ENCODE measurements at regions not wholly inside any gene's neighbourhood (a gene's known extent, or its start where the extent isn't known, plus 50 kb on each side); places are given as distances from the start of the nearest gene placed in this dataset.

DNA sequence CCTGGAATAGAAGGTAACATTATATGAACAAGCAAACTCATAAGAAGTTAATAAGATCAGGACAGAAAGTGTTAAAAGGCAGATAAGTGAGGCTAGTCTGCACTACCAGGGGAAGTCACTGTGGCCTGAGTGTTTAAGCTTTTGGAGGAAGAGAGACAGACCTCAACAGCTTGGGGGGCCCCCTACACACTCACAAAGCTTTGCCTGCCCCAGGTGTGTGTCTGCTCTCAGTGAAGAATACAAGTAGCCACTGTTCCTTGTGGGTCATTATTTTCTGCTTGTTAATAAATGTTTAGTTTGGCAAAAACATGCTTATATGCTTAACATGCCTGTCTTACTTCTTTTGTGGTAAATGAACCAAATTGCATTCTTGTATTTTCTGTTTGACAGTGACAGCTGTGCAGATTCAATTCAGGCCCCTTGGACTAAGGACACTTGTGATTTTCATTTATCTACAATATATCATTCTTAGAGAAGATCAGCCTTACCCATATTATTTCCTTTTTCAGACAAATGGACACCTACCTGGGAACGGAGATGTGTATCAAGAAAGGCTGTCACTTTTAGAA lies 50.7 kb upstream of the C12orf71 start:
- intact Hi-C loops (cut with micrococcal nuclease), result no loop called here
- Histone ChIP-seq H3K4me2 (ENCODE audit: low read length) (no peak overlapping the region), H3K27ac (ENCODE audit: low read depth, low read length) (no peak overlapping the region), H3K4me3 (replicated peaks in 1 of 2; ENCODE audit: low read depth in 1 of 2, low read length in 2 of 2) (no peak overlapping the region), H3K9ac (ENCODE audit: low read length) (no peak overlapping the region), H3K79me2 (ENCODE audit: insufficient read depth, low read length) (no peaks in the 10 kb centered on the region), H3K9me3 (ENCODE audit: control insufficient read depth in 1 of 2, insufficient read depth in 1 of 2, low read depth in 1 of 2, low read length in 2 of 2) (no peaks in the 10 kb centered on the region), H3K36me3 (ENCODE audit: control insufficient read depth in 1 of 2, insufficient read depth in 2 of 2, low read length in 2 of 2) (no peaks in the 10 kb centered on the region), H4K20me1 (ENCODE audit: insufficient read depth) (no peaks in the 10 kb centered on the region), H3K4me1 (ENCODE audit: control insufficient read depth in 1 of 2, insufficient read depth in 2 of 2, low read length in 2 of 2) (no peaks in the 10 kb centered on the region), H2AFZ (ENCODE audit: low read depth, low read length, poor library complexity, severe bottlenecking) (no peak overlapping the region), H3K9me2 (ENCODE audit: insufficient read depth) (no peaks in the 10 kb centered on the region), H3K27me3 (ENCODE audit: insufficient read depth, low read length) (no peaks in the 10 kb centered on the region)
- CTCF ChIA-PET, result no interaction called here
- no TSS peak for BruUV-seq (replicated peaks)
- POLR2A ChIA-PET, result no interaction called here
- RAD21 ChIA-PET (ENCODE audit: low non-redundant PET in 1 of 2, low total read pairs in 2 of 2, uncharacterized antibody in 2 of 2, unreplicated experiment in 2 of 2), result no interaction called here
- DNase-seq (ENCODE audit: low read depth, low spot score) (no peak), ATAC-seq (no peak)
- TF ChIP-seq SP1 (IDR thresholded peaks at IDR 0.05; ENCODE audit: low read depth) (no peak), ATF3 (IDR thresholded peaks at IDR 0.05) (no peak), POLR2A (IDR thresholded peaks at IDR 0.05; ENCODE audit: borderline replicate concordance, extremely low read depth, insufficient read depth, insufficient read length) (no peak), ZBTB33 (IDR thresholded peaks at IDR 0.05; ENCODE audit: extremely low read depth, insufficient replicate concordance, low read length) (no peak), CBX3 (IDR thresholded peaks at IDR 0.05; ENCODE audit: low read depth) (no peak), CEBPB (IDR thresholded peaks at IDR 0.05; ENCODE audit: low read depth) (no peak)
- TF ChIP-seq, protein P1, sequence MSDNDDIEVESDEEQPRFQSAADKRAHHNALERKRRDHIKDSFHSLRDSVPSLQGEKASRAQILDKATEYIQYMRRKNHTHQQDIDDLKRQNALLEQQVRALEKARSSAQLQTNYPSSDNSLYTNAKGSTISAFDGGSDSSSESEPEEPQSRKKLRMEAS (IDR thresholded peaks at IDR 0.05), result no peak
- TF ChIP-seq, protein P2, sequence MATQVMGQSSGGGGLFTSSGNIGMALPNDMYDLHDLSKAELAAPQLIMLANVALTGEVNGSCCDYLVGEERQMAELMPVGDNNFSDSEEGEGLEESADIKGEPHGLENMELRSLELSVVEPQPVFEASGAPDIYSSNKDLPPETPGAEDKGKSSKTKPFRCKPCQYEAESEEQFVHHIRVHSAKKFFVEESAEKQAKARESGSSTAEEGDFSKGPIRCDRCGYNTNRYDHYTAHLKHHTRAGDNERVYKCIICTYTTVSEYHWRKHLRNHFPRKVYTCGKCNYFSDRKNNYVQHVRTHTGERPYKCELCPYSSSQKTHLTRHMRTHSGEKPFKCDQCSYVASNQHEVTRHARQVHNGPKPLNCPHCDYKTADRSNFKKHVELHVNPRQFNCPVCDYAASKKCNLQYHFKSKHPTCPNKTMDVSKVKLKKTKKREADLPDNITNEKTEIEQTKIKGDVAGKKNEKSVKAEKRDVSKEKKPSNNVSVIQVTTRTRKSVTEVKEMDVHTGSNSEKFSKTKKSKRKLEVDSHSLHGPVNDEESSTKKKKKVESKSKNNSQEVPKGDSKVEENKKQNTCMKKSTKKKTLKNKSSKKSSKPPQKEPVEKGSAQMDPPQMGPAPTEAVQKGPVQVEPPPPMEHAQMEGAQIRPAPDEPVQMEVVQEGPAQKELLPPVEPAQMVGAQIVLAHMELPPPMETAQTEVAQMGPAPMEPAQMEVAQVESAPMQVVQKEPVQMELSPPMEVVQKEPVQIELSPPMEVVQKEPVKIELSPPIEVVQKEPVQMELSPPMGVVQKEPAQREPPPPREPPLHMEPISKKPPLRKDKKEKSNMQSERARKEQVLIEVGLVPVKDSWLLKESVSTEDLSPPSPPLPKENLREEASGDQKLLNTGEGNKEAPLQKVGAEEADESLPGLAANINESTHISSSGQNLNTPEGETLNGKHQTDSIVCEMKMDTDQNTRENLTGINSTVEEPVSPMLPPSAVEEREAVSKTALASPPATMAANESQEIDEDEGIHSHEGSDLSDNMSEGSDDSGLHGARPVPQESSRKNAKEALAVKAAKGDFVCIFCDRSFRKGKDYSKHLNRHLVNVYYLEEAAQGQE (IDR thresholded peaks at IDR 0.05; ENCODE audit: low read depth), result no peak
- TF ChIP-seq, protein P3, sequence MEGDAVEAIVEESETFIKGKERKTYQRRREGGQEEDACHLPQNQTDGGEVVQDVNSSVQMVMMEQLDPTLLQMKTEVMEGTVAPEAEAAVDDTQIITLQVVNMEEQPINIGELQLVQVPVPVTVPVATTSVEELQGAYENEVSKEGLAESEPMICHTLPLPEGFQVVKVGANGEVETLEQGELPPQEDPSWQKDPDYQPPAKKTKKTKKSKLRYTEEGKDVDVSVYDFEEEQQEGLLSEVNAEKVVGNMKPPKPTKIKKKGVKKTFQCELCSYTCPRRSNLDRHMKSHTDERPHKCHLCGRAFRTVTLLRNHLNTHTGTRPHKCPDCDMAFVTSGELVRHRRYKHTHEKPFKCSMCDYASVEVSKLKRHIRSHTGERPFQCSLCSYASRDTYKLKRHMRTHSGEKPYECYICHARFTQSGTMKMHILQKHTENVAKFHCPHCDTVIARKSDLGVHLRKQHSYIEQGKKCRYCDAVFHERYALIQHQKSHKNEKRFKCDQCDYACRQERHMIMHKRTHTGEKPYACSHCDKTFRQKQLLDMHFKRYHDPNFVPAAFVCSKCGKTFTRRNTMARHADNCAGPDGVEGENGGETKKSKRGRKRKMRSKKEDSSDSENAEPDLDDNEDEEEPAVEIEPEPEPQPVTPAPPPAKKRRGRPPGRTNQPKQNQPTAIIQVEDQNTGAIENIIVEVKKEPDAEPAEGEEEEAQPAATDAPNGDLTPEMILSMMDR (IDR thresholded peaks at IDR 0.05 in 2 of 3, conservative IDR thresholded peaks at IDR 0.05 in 1 of 3; ENCODE audit: borderline replicate concordance in 1 of 3, insufficient read depth in 1 of 3, low read depth in 2 of 3, low read length in 2 of 3), result no peak

All from HCT116 (cell line).